PC-9 (cell line): ENCODE measurements at regions not wholly inside any gene's neighbourhood (a gene's known extent, or its start where the extent isn't known, plus 50 kb on each side); places are given as distances from the start of the nearest gene placed in this dataset.

Source experiments
- CTCF ChIP-seq: fragments of 200-600 bp; sonication (generic); conservative IDR thresholded peaks from 2 replicates; pipeline ENCODE4 v1.6.1; 2017; ENCODE audit warnings: mixed run types, antibody characterized with exemption, mild to moderate bottlenecking, moderate library complexity
- EZH2 ChIP-seq: fragments of 200-600 bp; sonication (generic); IDR thresholded peaks from 2 replicates; pipeline ENCODE4 v1.8.0; 2017; ENCODE audit warnings: antibody characterized with exemption, low read depth

GRCh38 chr2:80947601-80948130 lies 643.1 kb upstream of the LRRTM1 start:
- no peak for TF ChIP-seq CTCF
- no peak for TF ChIP-seq EZH2
